Medulla oblongata (tissue), 1 donor: ENCODE measurements at regions not wholly inside any gene's neighbourhood (a gene's known extent, or its start where the extent isn't known, plus 50 kb on each side); places are given as distances from the start of the nearest gene placed in this dataset.
"Not testable (repeated sequence)": the region's sequence is repeated elsewhere in the genome, so short reads cannot be mapped to it uniquely, and the experiment has no call there.

Source experiments
- DNase-seq: peaks from one replicate; pipeline ENCODE4 v3.0.0-alpha.2; 2015; ENCODE audit errors: extremely low spot score

- DNase-seq: no peak
These were observed 98.0 kb upstream of the ELMO1 start for GRCh38 chr7:37546677-37547076.

- no peak for DNase-seq
These were observed 100.6 kb upstream of the ELMO1 start for GRCh38 chr7:37549076-37549931.

GRCh38 chr7:37550426-37550825 is 101.8 kb upstream of the ELMO1 start:
- no peak for DNase-seq

- DNase-seq: no peak
These were observed 102.2 kb upstream of the ELMO1 start for GRCh38 chr7:37550872-37551271.

GRCh38 chr7:37552030-37552429 is 103.4 kb upstream of the ELMO1 start:
- no peak for DNase-seq

GRCh38 chr7:37552439-37552838 is 103.8 kb upstream of the ELMO1 start:
- DNase-seq: not testable (repeated sequence)

GRCh38 chr7:37555528-37555927 is 106.9 kb upstream of the ELMO1 start:
- DNase-seq: no peak

- no peak for DNase-seq
These were observed 109.0 kb upstream of the ELMO1 start for GRCh38 chr7:37557571-37558209.

- DNase-seq: no peak
These were observed 109.8 kb upstream of the ELMO1 start for GRCh38 chr7:37558320-37559096.

- no peak for DNase-seq
These were observed 113.4 kb upstream of the GPR141 start for GRCh38 chr7:37570145-37570544.

- no peak for DNase-seq
These were observed 111.8 kb upstream of the GPR141 start for GRCh38 chr7:37571806-37572205.

- DNase-seq: no peak
These were observed 106.2 kb upstream of the GPR141 start for GRCh38 chr7:37577412-37577811.

GRCh38 chr7:37577901-37578300 is 105.7 kb upstream of the GPR141 start:
- DNase-seq: no peak

GRCh38 chr7:37578350-37578749 is 105.2 kb upstream of the GPR141 start:
- DNase-seq: no peak

GRCh38 chr7:37580376-37580775 is 103.2 kb upstream of the GPR141 start:
- DNase-seq: no peak

GRCh38 chr7:37584651-37585463 is 98.7 kb upstream of the GPR141 start:
- DNase-seq: not testable (repeated sequence)

GRCh38 chr7:37590824-37591223 is 92.7 kb upstream of the GPR141 start:
- no peak for DNase-seq

GRCh38 chr7:37592366-37592765 is 91.2 kb upstream of the GPR141 start:
- DNase-seq: no peak

- DNase-seq: no peak
These were observed 89.0 kb upstream of the GPR141 start for GRCh38 chr7:37594602-37595001.

- no peak for DNase-seq
These were observed 84.7 kb upstream of the GPR141 start for GRCh38 chr7:37598824-37599223.

GRCh38 chr7:37601321-37601720 is 82.2 kb upstream of the GPR141 start:
- DNase-seq: no peak

GRCh38 chr7:37604078-37604477 is 79.5 kb upstream of the GPR141 start:
- DNase-seq: no peak
